HG03521 (cell line): ENCODE measurements at regions not wholly inside any gene's neighbourhood (a gene's known extent, or its start where the extent isn't known, plus 50 kb on each side); places are given as distances from the start of the nearest gene placed in this dataset.
"Not testable (repeated sequence)": the region's sequence is repeated elsewhere in the genome, so short reads cannot be mapped to it uniquely, and the experiment has no call there.

Experiments
- ATAC-seq: cut with Tn5 transposase; IDR thresholded peaks from one replicate; pipeline ENCODE4 v1.9.1; 2021; ENCODE audit warnings: mild to moderate bottlenecking, moderate library complexity; ENCODE audit not compliant: unreplicated experiment

DNA sequence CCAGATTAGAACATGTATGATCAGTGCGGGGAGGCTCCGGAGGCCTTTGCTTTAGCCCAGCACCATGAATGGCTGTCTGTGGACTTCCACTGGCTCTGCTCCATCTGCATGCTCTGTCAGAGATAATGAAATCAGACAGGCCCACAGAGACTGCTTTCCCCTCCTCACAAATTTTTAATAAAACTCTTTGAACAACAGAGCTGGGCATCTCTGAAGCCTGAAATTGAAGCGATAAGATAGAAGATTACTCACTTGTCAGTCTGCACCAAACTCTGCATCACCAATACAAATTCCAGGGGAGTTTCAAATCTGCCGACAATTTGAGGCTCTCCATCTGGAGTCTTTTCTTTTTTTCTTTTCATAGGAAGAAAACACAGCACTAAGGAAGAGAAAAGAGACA is 110.0 kb downstream of the DYRK2 start:
- ATAC-seq = no peak

DNA sequence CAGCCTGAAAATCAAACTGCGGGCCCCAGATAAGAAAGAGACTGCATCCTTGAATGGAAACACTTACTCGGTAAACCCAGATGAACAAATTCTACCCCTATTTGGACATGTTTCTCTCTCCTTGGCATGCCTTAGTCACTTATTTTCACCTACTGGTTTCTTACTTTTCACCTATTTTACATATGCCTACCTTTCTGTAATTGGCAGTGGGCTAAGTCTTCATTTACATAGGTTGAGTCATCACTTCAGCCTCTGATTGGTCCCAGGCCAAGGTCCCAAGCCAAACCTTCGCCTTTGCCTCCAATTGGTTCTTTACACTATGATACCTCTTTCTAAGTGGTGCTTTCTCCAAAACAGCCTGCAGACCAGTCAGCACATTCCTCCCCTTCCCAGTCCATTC is 111.3 kb downstream of the DYRK2 start:
- ATAC-seq = no peak

DNA sequence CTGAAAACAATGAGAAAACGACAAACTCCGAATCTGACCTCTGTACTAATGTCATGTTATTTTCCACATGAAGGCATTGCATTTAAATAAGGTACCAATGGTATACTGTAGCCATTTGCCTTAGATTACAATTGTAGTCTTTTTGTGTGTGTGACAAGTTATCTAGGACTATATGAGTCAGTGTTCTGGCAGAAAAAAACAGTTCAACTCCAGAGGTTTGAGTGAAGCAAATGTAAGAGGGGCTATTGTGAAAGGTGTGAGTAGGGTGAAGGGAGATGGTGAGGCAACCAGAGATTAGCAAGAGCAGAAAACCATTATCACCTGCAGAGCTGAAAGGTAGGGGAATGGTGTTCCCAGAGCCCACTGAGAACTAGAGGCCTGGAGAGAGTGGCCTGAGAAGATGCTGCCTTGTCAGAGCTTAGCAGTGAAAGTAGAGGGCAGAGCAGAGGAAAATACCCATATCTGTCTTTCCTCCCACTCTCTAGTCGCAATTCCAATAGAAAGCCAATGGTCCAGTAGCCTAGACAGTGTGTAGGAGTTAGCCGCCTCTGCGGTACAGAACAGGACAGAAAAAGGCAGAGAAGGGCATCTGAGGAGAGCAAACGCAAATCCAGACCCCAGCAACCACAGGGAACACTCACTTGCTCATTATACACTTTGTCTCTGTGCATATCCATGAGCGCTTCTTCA is 112.2 kb downstream of the DYRK2 start:
- ATAC-seq = no peak

DNA sequence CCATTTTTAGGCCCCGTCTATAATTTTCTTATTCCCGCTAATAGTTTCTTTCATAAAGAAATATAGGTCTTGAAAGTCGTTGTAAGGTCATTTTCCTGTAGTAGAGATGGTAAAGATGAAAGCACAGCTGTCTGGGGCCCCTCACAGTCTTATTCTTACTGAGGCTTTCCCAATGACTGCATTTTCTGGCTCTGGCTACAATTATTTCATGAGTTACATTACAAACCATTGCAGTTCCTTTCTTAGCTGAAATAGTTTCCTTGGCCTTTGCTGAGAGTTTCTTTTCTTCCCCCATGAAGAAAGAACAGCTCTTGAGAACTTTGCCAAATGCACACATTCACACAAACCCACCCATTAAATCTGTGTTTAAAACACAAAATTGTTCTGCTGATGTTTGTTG is 113.0 kb downstream of the DYRK2 start:
- no peak for ATAC-seq

DNA sequence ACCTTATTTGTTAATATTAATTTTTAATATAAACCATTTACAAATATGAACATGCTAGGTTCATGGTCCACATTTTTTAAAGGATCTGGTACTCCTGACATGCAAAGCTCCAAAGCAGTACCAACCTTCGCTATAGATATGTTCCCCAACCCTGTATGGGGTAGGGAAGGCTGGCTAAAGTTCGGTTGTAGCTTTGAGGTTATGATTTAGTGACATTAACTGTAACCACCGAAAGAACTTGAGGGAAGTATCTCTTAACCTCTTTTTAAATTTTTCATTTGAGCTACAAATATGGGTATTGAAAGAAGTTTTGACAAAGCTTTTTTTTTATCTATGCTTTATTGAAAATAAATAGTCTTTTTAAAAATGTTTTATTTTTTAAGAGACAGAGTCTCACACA is 115.5 kb downstream of the DYRK2 start:
- ATAC-seq = no peak

DNA sequence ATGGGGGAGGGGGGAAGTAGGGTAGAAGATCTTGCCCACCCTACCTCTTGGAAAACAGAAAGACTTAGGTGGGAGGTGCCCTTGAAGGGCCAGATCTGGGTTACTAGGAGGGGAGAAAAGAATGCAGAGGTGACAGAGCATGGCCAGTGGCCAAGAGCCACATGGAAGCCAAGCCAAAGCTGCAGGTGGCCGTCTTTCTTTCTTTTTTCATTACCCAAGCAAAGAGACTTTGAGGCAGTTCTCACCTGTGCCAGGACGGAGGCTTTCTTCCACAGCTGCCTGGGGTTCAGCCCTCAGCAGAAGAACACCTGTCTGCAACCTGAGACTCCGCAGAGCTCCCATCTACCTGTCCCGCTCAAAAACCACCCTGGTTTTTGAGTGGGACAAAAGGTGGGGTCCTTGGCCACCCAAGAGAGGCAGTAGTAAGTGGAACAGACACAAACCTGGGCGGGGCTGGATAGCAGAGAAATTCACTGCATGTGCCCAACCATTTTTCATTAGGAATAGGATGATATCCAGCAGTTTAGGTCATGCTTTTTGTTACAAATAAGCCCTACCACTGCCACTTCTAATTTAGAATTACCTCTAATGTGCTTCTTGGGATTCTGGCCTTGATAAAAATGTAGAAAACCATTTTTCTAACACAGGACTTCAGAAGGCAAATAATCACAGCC is 116.5 kb downstream of the DYRK2 start:
- ATAC-seq = no peak

DNA sequence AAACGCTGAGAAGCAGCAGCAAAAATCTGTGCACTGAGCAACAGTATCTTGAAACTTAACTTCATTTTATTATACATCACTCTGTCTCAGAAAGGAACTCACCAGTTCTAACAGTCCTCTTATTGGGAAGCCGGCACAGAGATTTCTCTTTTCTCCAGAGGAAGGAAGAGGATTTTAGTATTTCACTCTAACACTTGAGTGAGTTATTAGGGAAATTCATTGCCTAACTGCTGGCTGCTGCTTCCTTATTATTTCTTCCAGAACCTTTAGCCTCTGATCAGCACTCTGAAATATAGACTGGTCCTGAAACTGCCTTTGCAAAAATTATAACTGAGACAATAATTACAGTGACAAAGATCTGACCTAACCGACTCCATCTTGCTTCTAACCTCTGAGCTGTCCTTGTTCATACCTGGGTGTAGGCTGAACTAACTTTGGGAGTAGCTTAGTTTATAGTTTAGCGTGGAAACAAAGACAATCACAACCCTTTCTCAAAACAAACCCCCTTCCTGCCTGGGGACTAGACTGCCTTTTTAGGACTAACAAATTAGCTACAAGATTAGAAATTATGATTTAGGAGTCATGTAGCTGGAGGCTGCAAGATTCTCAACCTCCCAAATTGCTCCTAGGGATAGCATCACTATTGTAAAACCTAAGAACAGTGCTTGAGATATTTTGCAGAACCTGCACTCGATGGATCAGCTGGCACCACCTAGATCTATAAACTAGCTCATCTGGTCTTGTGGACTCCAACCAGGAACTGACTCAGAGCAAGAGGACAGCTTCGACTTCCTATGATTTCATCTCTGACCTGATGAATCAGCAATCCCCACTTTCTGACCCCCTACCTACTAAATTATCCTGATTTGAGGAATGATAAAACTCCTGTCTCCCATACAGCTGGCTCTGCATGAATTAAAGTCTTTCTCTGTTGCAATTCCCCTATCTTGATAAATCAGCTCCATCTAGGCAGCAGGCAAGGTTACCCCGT is 117.5 kb downstream of the DYRK2 start:
- no peak for ATAC-seq

DNA sequence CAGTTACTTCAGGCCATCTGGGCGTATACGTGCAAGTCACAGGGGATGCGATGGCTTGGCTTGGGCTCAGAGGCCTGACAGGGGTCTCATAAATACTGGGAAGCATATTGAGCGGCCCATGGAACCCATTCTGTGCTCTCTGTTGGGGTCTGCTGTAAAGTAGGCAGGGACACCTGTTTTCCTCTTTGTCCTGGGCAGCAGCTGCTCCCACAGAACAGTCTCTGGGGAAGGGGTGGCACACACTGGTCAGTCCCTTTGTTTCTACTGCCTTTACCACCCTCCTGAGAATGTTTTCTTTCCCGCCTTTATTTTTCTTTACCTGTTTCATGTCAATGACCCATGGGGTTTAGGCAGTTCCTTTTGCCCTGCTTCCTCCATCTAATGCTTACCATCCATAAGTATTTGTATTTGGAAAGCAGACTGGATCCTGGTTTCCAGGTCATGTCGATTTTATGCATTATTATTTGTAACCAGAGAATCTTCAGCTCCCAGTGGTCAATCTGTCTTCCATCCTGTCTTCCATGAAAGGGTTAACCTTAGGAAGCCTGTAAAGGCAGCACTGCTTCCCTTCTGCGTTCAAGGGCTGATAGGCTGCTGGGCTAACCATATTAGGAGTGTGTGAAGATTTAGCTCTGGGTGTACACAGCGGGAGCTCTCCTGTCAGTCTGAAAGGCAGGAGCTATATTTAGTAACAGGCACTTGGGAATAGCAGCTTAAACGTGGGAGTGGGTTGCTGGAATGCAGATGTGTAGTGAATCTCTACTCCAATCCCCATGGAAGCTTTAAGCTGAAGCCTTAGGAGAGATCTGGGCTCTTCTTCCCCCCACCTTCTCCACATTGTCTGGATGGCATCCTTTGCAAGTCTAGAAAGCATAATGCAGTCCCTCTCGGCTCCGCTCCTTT is 124.0 kb downstream of the DYRK2 start:
- ATAC-seq = no peak

DNA sequence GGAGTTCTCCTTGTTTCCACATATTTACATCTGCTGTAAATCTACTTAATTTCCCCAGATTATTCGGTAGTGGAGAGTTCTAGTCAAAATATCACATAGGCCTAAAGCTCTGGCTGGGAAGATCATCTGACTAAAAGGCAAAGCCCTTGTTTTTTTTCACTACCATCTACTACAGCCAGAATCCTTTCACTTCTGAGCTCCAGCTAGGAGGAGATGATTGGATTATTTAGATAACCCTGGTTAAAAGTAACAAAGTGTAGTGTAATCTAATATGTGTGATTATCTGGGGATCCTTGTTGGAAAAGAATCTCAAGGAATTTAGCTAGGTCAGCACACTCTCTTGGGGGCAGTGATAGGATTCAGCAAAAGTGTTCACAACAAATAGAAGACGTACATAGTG is 125.4 kb downstream of the DYRK2 start:
- no peak for ATAC-seq

DNA sequence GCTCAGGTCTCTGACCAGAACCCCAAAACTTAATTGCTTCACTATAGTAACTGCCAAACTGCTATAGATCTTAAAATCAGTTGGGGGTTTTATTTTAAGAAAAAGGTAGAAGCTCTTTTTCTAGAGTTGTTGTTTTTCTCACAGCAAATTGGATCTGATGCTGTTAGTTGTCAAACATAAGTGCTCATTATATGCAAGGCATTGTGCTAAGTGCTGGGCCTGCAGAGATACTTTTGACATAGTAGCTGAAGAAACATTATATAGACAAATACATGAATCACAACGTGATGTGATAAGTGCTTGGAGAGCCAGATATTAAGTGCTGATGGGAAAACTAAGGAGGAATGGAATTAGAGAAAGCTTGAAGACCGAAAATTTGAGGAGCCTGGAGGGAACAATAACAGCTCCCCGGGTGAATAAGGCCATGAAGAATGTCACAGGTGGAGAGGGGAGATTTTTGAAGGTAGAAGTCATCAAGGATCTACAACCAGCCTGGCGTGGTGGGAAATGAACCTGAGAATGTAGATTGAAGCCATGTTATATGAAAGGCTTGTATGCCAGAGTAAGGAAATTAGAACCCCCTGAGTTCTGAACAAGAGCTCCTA is 126.5 kb downstream of the DYRK2 start:
- no peak for ATAC-seq

DNA sequence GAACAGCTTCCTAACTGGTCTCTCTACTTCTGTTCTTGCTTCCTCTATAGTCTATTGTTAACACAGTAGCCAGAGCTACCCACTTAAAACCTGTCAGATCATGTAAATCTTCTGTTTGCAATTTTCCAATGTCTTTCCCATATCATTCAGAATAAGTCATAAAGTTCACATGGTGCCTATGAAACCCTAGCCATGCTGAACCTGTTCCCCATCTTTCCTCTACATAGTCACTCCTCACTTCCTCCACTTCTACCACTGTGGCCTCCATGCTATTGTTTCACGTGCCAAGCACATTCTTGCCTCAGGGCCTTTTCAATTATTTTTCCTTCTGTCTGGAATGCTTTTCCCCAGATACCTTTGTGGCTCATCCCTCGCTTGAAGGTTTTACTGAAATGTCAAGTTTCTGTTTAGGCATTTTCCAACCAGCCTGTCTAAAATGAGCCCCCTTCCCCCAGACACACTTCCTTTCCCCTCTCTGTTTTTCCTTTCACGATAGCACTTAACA is 132.1 kb downstream of the DYRK2 start:
- ATAC-seq = no peak

DNA sequence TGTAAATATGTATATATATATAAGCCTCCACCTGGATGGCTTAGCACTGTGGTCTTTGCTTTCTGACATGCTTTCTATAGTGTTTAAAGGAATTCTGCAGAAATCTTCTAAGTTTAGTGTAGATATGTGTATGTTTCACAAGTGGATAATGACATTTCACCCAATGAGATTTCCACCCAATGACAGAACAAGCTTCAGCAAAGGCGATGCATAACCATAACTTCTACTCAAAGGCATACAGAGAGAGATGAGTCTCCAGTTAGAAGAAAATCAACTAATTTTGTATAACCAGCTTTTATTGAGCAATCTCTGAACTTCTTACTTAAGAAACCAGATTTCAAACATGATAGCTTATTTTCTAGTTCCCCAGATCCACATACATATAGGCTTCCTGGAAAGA is 134.0 kb downstream of the DYRK2 start:
- no peak for ATAC-seq

DNA sequence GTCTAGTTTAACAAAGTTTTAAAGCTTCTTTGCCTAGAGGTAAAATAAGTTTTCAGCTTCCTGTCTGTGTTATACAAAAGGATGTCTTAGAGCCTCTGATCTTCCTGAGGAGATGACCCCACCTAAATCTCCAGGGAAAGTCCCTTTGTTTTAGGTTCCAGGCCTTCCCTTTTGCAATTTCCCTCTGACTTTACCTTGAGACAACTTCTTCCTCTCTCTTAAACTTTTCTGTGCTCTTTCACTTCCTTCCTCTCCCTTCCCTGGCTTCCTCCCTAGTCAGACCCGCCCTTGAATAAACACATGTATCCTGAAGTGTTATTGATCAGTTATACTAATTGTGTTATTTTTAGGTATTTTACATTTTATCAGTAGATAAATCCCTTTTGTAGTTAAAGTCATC is 134.8 kb downstream of the DYRK2 start:
- ATAC-seq = no peak

DNA sequence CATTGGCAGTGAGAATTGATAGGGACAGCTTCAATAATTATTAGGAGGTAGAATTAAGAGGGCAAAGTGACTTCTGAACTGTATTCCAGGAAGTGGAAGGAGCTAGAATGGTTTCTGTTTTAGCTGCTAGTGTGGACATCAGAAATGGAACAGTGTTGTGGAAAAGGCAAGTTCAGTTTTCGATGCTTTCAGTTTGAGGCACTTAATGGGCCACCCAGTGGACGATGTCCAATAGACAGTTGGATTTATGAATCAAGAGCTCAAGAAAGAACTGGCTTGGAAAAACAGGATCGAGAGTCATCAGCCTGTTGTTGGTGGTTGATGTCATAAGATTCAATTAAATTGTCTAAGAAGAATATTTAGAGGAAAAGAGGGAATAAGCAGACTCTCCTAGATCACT is 136.3 kb downstream of the DYRK2 start:
- no peak for ATAC-seq

DNA sequence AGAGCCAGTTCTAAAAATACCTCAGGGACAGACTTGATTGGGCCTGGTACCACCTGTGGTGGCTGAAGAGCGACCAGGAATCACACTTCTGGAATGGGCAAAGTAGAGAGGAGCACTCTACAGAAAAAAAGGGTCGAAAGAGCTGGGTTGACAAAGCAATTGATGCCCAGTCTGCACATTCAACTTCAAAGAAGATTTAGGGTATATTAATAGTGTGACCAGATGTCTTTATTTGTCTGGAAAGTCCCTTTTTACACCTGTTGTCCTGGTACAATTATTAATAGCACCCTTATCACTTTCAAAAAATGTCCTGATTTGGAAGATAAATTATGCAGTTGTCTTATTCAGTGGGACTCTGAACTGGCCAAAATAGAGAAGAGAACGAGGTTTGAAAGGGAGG is 137.5 kb downstream of the DYRK2 start:
- ATAC-seq = no peak

DNA sequence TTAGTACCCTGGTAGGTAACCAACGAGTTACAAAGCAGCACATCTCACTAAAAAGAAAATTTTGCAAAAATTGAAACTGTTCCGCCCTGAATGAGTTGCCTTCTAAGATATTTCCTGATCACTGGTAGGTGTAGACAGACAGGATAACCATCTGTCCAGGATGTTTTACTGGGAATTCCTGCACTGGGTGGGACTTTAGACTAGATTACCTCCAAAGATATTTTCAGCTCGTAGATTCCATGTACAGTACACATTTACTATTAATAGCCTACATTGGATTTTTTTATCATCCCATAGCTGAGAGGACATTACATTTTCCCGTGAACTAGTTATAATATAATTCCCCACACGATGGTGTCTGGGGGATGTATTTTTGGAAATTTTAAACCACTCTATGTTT is 139.6 kb downstream of the DYRK2 start:
- ATAC-seq = no peak

DNA sequence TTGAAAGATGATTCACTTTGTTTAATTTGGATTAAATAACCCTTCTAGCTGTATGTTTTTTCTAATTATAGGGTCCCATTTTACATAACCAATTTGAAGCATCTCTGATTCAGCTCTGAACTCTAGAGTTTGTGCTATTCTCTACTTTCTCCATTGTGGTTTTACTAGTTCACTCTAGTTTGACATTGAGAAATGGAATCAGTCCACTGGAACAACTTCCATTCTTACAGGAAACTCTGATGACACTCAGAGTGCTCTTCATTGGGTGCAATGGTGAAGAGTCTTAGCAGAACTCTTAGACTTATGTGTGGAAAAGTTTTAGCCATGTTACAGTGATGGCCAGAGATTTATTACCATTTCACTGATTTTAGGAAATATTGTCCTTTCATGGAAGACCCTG is 140.7 kb downstream of the DYRK2 start:
- ATAC-seq = no peak

DNA sequence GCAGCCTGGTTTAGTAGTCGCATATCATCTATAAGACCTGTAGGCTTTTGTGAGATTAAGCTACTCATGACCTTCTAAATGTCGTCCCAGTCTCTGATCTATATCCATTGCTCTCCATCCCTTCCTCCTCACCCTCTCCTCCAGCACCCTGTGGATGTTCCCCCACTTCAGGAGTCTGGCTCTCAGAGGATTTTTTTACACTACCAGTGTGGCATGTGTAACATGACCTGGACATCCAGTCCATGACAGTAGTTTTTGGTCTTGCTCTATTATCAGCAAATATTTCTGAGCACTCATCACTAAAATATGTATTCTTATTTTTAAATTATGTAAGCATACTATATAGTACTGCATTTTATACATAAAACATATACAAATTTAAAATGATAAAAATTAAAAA is 142.1 kb downstream of the DYRK2 start:
- no peak for ATAC-seq

DNA sequence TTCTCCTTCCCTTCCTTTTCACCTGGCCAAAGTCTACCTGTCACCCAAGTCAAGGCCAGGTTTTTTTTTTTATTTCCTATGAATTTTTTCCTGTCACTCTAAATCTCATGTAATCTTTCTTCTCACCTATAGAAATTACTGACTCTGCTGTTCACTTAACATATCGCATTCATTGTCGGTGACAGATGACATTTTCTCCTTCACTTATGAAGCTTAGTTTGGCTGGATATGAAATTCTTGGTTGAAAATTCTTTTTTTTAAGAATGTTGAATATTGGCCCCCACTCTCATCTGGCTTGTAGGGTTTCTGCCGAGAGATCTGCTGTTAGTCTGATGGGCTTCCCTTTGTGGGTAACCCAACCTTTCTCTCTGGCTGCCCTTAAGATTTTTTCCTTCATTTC is 142.8 kb downstream of the DYRK2 start:
- ATAC-seq = not testable (repeated sequence)

DNA sequence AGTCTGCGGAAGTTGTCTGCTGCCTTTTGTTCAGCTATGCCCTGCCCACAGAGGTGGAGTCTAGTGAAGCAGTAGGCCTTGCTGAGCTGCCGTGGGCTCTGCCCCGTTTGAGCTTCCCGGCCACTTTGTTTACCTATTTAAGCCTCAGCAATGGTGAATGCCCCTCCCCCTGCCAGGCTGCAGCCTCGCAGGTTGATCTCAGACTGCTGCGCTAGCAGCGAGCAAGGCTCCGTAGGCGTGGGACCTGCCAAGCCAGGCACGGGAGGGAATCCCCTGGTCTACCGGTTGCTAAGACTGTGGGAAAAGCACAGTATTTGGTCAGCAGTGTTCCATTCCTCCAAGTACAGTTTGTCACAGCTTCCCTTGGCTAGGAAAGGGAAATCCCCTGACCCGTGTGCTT is 143.6 kb downstream of the DYRK2 start:
- ATAC-seq = no peak
